Fibroblast of lung (primary cell): ENCODE measurements at regions not wholly inside any gene's neighbourhood (a gene's known extent, or its start where the extent isn't known, plus 50 kb on each side); places are given as distances from the start of the nearest gene placed in this dataset.

Source experiments
- CTCF ChIP-seq, 2 donors: IDR thresholded peaks in 1 of 2; conservative IDR thresholded peaks in 1 of 2; 1 replicate in 1 of 2; 2 replicates in 1 of 2; pipeline ENCODE4 v1.5.1; 2011 to 2012; ENCODE audit warnings: low read length in 2 of 2, control low read depth in 1 of 2, inconsistent platforms in 1 of 2, low read depth in 1 of 2, mild to moderate bottlenecking in 1 of 2
- EZH2 ChIP-seq: IDR thresholded peaks from 2 replicates; pipeline ENCODE4 v1.5.1; 2012; ENCODE audit warnings: low read length, control low read depth, mild to moderate bottlenecking; ENCODE audit errors: missing control alignments

GRCh38 chr3:126266291-126266840, 86.0 kb upstream of the ALDH1L1 start:
- no peak for TF ChIP-seq CTCF (conservative IDR thresholded peaks at IDR 0.05 in 1 of 2, IDR thresholded peaks at IDR 0.05 in 1 of 2; ENCODE audit: low read depth in 1 of 2, low read length in 2 of 2)
- no peak for TF ChIP-seq EZH2
